Esophagus (tissue), 2 donors: ENCODE measurements at regions not wholly inside any gene's neighbourhood (a gene's known extent, or its start where the extent isn't known, plus 50 kb on each side); places are given as distances from the start of the nearest gene placed in this dataset.

Experiments used
- H3K27ac ChIP-seq, 2 donors: one replicate each; pipeline ENCODE4 v1.5.1; 2013; ENCODE audit warnings: low read depth in 2 of 2, mild to moderate bottlenecking in 2 of 2, inconsistent platforms in 1 of 2, low read length in 1 of 2, moderate library complexity in 1 of 2
- H3K27me3 ChIP-seq, 2 donors: one replicate each; pipeline ENCODE4 v1.6.1; 2013; ENCODE audit warnings: low read length in 2 of 2, control low read depth in 1 of 2, mild to moderate bottlenecking in 1 of 2; ENCODE audit not compliant: insufficient read depth in 2 of 2, control insufficient read depth in 1 of 2
- H3K36me3 ChIP-seq, 2 donors: one replicate each; pipeline ENCODE4 v1.6.1; 2013; ENCODE audit warnings: low read length in 1 of 2; ENCODE audit not compliant: control insufficient read depth in 2 of 2, insufficient read depth in 2 of 2
- H3K4me1 ChIP-seq, 2 donors: one replicate each; pipeline ENCODE4 v1.6.1; 2013; ENCODE audit warnings: low read length in 1 of 2; ENCODE audit not compliant: control insufficient read depth in 2 of 2, insufficient read depth in 2 of 2
- H3K4me3 ChIP-seq, 2 donors: one replicate each; pipeline ENCODE4 v1.5.1; 2013; ENCODE audit warnings: low read length in 2 of 2, mild to moderate bottlenecking in 2 of 2, low read depth in 1 of 2, moderate library complexity in 1 of 2
- H3K9me3 ChIP-seq, 2 donors: one replicate each; pipeline ENCODE4 v1.6.1; 2013; ENCODE audit warnings: mild to moderate bottlenecking in 2 of 2, low read depth in 1 of 2, low read length in 1 of 2, moderate library complexity in 1 of 2; ENCODE audit not compliant: control insufficient read depth in 2 of 2, insufficient read depth in 1 of 2
- WGBS, 2 donors: extraction: QIAGEN DNeasy Blood & Tissue Kit; methylation state at CpG; one replicate each; pipeline ENCODE4 v1.1.7; 2013; 5-methylcytosine and 5-hydroxymethylcytosine counted together
- donor health status: healthy with polysubstance abuse.
- donor health status: Bipolar disorder and iron deficiency.

DNA sequence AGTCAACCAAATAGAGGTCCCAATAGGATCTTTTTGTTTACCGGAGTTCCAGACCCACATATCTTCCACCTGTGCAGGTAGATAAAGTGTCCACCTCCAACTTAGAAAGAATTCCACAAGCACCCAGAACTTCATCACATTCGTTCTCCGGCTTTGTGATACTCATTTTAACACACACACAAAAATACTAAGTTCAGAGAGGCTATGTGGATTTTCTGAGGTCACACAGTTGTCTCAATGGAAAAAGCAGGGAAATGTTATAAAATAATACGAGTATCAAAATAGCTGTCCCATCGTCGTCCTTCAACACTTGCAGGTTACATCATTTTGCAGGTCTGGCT, 137.5 kb downstream of the TMCO5A start:
- 48 to 50% methylated on average over 6 of the region's 6 CpGs for WGBS, 2 donors
- Histone ChIP-seq H3K27ac (peak overlapping the region; percentile 89 to 94), H3K4me1 (peaks cover 0 to 2% of the 10 kb centered on the region in 2 donors), H3K4me3 (peak overlapping the region; percentile 57 to 64), H3K27me3 (no peaks in the 10 kb centered on the region), H3K36me3 (no peaks in the 10 kb centered on the region), H3K9me3 (no peaks in the 10 kb centered on the region)

DNA sequence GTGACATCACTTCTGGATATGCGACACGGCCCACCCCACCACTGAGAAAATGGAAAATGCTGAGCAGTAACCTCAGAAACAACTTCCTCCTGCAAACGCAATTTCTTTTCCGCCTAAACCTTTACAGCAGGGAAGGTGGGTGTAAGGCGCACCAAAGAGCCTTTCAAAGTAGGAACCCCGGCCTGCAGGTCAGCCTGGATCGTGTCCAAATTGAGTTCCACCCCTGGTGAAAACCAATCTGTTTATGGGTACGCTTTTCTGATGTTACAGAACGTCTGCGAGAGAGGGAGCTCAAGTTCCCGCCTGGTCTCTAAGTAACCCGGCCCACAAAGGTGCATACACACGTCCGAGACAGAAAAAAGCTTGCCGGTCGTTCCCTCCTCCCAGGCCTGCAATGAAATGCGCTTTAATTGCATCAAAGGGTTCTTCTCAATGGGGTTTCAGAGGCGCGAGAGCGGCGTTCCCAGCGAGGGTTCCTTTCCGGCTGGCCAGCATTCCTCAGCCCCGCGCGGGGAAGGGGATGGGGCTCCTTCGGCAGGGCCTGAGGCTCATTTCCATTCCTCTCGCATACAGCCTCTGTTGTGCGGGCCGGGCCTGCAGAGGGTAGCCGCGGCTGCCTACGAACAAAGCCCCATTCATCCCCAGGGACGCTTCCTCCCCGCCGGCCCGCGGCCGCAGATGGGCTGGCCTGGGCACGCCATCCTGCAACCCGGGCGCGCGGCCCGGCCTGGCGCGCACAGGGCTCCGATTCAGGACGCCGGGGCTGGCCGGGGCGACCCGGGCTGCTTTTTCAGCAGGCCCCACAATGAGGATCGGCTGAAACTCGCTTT, 138.1 kb downstream of the TMCO5A start:
- H3K4me1 ChIP-seq, result peaks cover 0 to 2% of the 10 kb centered on the region in 2 donors
- 1% methylated on average over 55 of the region's 55 CpGs for WGBS, 2 donors
- peak overlapping the region; percentile 57 to 64 for H3K4me3 ChIP-seq

DNA sequence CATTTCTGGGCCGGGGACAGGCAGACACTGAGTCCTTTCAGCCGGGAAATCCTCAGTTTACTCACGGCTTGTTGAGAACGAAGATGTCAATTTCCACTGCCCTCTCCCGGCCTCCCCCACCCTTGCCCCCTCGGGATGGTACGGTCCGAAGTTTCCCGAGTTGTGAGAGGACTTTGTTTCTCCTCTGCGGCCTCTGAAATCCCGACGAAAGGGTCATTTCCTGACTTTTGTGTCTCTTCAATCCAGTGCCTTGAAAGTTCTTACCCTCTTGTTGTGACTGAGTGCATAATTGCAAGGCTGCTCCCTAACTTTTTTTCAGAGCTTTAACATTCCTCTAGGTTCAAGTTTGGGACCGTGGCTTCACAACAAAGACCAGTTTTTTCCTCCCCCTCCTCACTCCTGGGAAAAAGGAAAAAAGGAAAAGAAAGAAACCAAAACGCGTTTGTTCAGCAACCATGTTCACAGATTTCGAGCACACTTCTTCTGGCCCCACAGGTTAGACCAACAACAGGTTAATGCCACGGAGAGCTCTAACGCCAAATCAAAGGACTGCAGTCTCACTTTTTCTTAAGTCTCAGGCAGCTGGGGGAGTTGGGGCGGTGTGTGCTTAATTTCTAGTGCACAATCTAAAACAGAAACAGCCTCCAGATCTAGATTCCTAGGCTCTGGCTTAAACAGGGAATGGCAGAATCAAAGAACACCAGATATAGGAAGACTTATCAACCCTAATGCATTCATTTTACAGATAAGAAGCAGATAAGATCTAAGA, 138.9 kb downstream of the TMCO5A start:
- Histone ChIP-seq H3K4me1 (peaks cover 0 to 2% of the 10 kb centered on the region in 2 donors), H3K27me3 (no peaks in the 10 kb centered on the region), H3K36me3 (no peaks in the 10 kb centered on the region), H3K4me3 (peak overlapping the region; percentile 57 to 64), H3K9me3 (no peaks in the 10 kb centered on the region), H3K27ac (peak overlapping the region; percentile 89 to 94)
- 15 to 16% methylated on average over 19 of the region's 19 CpGs for WGBS, 2 donors

More for the DNA sequence above, 138.1 kb downstream of the TMCO5A start:
- H3K27ac ChIP-seq, result peak overlapping the region; percentile 89 to 94
- H3K36me3 ChIP-seq, result no peaks in the 10 kb centered on the region
- H3K9me3 ChIP-seq, result no peaks in the 10 kb centered on the region
- H3K27me3 ChIP-seq, result no peaks in the 10 kb centered on the region

DNA sequence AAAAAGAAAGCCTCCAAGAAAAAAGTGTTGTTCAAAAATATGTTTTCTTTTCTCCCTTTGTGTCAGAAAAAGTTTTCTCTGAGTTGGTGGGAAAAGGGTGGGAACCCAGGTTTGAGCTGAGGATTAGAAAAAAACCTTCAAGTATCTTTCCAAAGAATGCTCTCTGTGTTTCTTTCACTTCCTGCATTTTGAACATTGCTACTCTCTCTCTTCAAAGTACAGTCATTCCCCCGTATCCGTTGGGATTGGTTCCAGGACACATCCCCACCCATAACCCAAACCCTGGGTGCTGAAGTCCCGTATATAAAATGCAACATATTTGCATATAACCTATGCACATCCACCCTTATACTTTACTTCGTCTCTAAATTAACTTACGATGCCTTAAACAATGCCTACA, 139.6 kb downstream of the TMCO5A start:
- WGBS, 2 donors, result 60 to 65% methylated on average over 5 of the region's 5 CpGs
- no peaks in the 10 kb centered on the region for H3K27me3 ChIP-seq
- no peak overlapping the region for H3K27ac ChIP-seq

DNA sequence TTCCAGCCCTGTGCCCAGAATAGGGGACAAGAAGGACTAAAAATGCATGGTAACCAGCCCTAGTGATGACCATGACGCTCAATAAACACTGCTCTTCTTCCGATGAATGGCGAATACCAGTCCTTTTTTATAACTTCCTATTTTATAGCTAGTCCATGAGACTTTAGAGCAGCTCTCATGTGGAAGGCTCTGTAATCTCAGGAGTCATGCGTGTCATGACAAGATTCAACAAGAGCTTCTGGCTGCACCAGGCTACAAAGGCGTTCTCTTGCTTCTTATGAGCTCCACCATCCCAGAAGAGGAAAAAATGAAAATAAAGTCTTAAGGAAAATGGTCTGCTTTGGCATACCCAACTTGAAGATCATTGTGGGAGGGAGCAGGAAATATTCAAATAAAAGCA, 141.0 kb downstream of the TMCO5A start:
- H3K36me3 ChIP-seq, result no peaks in the 10 kb centered on the region
- WGBS, 2 donors, result 65 to 77% methylated on average over 5 of the region's 5 CpGs
- H3K27me3 ChIP-seq, result no peaks in the 10 kb centered on the region
- peaks cover 0 to 2% of the 10 kb centered on the region in 2 donors for H3K4me1 ChIP-seq
- H3K27ac ChIP-seq, result peak overlapping the region in 1 of 2 donors; percentile 3
- H3K9me3 ChIP-seq, result no peaks in the 10 kb centered on the region
- H3K4me3 ChIP-seq, result no peak overlapping the region

More for the DNA sequence above, 139.6 kb downstream of the TMCO5A start:
- Histone ChIP-seq H3K4me1 (peaks cover 0 to 2% of the 10 kb centered on the region in 2 donors), H3K4me3 (no peak overlapping the region), H3K9me3 (no peaks in the 10 kb centered on the region), H3K36me3 (no peaks in the 10 kb centered on the region)

DNA sequence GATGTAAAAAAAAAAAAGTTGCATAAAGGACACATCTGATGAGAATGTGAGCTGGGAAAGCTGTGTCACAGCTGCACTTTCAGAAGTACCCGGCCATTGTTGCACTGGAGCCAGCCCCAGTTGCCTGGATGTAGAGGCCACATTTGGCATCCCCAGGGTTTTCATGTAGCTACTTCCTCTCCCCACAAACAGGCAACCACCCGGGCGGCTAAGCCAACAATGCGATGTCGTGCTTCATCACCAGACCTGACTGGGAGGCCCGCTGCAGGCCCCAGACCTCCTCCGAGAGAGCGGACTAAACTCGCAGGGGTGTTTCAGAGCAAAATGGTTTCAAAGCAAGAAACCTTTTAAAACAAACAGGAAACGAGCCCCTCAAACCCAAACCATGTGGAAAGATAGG, 142.3 kb downstream of the TMCO5A start:
- H3K27ac ChIP-seq, result no peak overlapping the region
- WGBS, 2 donors, result 73 to 84% methylated on average over 10 of the region's 10 CpGs

DNA sequence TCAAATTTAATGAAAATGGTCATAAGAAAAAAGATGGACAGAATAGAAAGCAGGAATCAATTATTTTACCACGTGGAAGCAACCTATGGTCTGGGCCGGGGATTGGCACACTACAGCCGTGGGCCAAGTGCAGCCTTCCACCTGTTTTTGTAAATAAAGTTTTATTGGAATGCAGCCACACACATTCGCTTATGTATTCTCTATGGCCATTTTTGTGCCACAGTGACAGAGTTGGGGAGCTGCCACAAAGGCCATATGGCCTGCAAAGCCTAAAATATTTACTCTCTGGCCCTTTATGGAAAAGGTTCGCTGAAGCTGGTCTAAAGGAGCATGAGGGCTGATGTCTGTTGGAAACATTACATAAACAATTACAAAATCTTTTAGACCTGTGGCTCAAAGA, 144.8 kb downstream of the TMCO5A start:
- H3K36me3 ChIP-seq, result no peaks in the 10 kb centered on the region
- H3K27ac ChIP-seq, result no peak overlapping the region
- H3K9me3 ChIP-seq, result no peaks in the 10 kb centered on the region
- no peaks in the 10 kb centered on the region for H3K4me1 ChIP-seq
- no peak overlapping the region for H3K4me3 ChIP-seq
- H3K27me3 ChIP-seq, result no peaks in the 10 kb centered on the region
- 88 to 91% methylated on average over 5 of the region's 5 CpGs for WGBS, 2 donors

More for the DNA sequence above, 142.3 kb downstream of the TMCO5A start:
- Histone ChIP-seq H3K27me3 (no peaks in the 10 kb centered on the region), H3K4me1 (no peaks in the 10 kb centered on the region), H3K9me3 (no peaks in the 10 kb centered on the region), H3K4me3 (no peak overlapping the region), H3K36me3 (no peaks in the 10 kb centered on the region)

DNA sequence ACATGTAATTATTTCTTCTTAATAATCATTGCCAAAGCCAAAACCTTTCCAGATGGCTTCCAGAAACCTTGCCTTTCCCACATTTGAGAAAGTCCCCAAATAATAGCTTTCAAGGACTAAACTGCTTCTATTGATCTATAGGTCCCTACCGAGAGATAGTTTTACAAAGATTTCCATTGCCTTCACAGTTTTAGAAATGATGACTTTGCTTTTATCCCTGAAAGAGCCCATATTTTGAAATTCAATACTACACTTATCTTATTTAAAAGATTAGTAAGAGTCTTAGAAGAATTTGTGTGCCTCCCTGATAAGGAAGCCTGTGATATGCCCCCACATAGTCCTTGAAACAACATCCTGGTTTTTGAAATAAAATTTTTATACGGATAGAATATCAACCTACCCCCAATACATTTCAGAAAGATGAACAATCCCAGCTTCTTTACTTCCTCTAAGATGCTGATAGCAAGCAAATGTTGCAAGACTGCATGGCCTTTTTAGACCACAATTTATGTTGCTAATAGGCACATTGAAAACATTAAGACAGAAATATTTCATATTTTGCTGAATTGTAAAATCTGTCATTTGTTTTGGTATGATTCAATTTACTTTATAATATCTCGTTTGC, 146.3 kb downstream of the TMCO5A start:
- no peak overlapping the region for H3K27ac ChIP-seq
- no peaks in the 10 kb centered on the region for H3K4me1 ChIP-seq
- H3K4me3 ChIP-seq, result no peak overlapping the region
- no peaks in the 10 kb centered on the region for H3K27me3 ChIP-seq
- H3K36me3 ChIP-seq, result no peaks in the 10 kb centered on the region
- WGBS, 2 donors, result 75 to 76% methylated on average over 3 of the region's 3 CpGs
- no peaks in the 10 kb centered on the region for H3K9me3 ChIP-seq

DNA sequence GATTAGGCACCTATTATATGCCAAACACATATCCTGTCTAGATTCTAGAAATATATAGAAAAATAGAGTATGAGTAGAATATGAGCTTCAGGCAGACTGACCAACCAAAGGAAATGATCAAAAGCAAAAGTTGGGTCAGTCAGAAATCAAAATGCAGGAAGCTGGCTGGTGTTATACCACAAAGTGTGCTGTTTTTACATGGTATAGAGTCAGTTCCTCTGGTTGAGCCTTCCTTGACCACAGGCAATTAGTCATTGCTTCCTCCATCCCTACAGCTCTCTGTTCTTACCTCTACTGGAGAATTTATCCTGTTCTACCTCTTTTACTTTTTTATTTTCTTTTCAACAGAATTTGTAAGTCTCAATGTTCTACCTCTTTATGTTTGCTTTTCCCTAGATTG, 149.8 kb downstream of the TMCO5A start:
- H3K4me1 ChIP-seq, result no peaks in the 10 kb centered on the region
- no peak overlapping the region for H3K27ac ChIP-seq

More for the DNA sequence above, 149.8 kb downstream of the TMCO5A start:
- H3K4me3 ChIP-seq, result no peak overlapping the region
- H3K27me3 ChIP-seq, result no peaks in the 10 kb centered on the region
- H3K36me3 ChIP-seq, result no peaks in the 10 kb centered on the region
- no peaks in the 10 kb centered on the region for H3K9me3 ChIP-seq
